ENCODE measurements at regions not wholly inside any gene's neighbourhood (a gene's known extent, or its start where the extent isn't known, plus 50 kb on each side); places are given as distances from the start of the nearest gene placed in this dataset.

DNA sequence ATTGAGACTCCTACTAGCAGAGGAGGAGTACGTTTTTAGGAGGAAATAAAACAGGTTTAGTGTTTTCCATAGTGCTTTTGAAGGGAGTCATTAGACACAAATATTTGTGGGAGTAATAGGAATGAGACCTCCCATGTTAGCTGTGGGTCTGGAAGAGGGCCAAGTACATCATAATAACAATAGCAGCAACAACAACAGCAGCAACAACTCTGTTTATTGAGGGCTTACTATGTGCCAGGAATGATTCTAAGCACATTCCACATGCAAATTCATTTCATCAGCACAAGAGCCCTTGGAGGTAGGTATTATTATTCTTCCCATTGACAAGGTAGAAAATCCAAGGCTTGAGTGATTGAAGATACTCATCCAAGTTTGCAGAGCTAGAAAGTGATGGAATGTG lies 384.2 kb upstream of the RPS23 start:
- DNase-seq (ENCODE audit: low read depth) = no peak
- no peak overlapping the region for H3K4me3 ChIP-seq (ENCODE audit: low read depth, low read length)
- TF ChIP-seq, protein P1, sequence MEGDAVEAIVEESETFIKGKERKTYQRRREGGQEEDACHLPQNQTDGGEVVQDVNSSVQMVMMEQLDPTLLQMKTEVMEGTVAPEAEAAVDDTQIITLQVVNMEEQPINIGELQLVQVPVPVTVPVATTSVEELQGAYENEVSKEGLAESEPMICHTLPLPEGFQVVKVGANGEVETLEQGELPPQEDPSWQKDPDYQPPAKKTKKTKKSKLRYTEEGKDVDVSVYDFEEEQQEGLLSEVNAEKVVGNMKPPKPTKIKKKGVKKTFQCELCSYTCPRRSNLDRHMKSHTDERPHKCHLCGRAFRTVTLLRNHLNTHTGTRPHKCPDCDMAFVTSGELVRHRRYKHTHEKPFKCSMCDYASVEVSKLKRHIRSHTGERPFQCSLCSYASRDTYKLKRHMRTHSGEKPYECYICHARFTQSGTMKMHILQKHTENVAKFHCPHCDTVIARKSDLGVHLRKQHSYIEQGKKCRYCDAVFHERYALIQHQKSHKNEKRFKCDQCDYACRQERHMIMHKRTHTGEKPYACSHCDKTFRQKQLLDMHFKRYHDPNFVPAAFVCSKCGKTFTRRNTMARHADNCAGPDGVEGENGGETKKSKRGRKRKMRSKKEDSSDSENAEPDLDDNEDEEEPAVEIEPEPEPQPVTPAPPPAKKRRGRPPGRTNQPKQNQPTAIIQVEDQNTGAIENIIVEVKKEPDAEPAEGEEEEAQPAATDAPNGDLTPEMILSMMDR (IDR thresholded peaks at IDR 0.05; ENCODE audit: low read depth, low read length, missing control alignments) = no peak

DNA sequence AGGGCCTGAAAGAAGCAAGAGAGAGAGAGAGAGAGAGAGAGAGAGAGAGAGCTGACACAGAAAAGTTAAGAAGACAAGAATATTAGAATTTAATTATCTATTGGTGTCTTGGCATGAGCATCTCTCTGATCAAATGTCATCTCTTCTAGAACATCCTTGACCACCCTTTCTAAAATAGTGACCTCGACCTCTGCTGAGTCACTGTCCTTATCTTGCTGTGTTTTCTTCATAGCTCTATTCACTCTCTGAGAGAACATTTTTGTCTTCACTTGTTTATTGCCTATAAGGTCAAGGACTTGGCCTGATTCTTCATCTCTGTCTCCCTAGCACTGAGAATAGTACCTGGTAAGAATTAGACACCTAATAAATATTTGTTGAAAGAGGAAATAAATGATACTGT lies 383.8 kb upstream of the RPS23 start:
- DNase-seq (ENCODE audit: low read depth) = no peak
- no peak overlapping the region for H3K4me3 ChIP-seq (ENCODE audit: low read depth, low read length)
- TF ChIP-seq, protein P1 (IDR thresholded peaks at IDR 0.05; ENCODE audit: low read depth, low read length, missing control alignments) = no peak

DNA sequence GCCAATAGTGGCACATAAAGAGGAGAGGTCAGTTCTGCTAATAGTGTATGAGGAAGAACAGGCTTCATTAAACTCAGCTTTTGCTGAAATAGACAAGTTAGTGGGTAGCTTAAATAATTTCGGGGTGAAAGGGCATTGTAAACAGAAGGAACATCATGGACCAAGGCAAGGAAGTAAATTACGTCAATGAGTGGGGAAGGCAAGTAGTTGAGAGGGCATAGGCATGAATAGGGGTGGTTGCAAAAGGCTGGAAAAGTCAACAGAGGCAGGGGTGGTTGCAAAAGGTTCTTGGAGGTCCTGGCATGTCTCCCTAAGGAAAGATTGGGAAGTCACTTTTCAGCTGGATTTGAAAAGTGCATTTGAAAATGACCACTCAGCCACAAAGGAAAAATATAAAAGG lies 383.3 kb upstream of the RPS23 start:
- no peak for DNase-seq (ENCODE audit: low read depth)
- TF ChIP-seq, protein P1 (IDR thresholded peaks at IDR 0.05; ENCODE audit: low read depth, low read length, missing control alignments) = no peak
- no peak overlapping the region for H3K4me3 ChIP-seq (ENCODE audit: low read depth, low read length)

DNA sequence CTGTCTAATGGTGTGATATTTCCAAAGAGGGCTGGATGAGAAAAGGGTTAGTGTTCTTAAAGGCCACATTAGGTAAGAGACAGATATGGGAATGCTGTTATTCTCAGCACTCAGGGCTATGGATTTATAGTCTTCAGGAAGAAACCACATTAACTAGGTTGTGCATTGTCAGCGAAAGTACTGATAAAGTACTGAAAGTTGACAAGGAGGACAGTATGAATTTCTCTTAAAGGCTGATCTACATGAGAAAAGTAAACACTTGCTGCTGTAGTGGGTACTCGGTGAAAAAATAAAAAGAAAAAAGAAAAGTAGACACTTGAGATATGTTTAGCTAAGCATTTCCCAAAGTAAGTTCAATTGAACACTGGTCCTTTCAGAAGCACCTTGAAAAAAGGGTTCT lies 381.0 kb upstream of the RPS23 start:
- DNase-seq (ENCODE audit: low read depth) = no peak
- TF ChIP-seq, protein P1 (IDR thresholded peaks at IDR 0.05; ENCODE audit: low read depth, low read length, missing control alignments) = no peak
- H3K4me3 ChIP-seq (ENCODE audit: low read depth, low read length) = no peak overlapping the region

DNA sequence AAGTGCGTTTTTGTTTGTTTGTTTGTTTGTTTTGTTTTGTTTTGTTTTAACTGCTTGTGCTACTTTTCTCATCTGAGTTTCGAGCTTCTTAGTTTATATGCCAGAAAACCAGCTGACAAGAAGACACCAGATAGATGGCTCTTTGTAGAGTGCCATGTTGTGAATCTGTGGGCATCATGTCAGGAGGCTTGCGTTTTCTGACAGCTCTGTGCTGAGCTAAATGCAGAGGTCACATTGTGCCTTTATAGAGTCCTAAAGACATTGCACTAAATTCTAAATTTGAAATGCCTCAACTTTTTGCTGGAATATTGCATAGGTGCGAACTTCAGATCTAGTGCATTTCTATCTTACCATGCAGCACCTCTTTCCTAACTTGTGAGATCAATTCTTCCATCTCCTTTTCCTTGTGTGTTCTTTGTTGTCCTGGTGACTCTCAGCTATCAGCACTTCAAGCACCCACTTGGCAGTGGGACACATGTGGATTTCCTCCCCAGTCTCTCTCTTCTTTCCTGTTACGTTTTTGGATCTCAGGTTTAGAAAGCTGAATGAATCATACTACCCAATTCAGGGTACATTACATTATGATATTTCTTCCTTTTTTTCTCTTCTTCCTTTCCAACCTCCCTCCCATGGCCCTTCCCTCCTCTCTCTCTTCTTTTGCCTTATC lies 379.0 kb upstream of the RPS23 start:
- TF ChIP-seq, protein P1 (IDR thresholded peaks at IDR 0.05; ENCODE audit: low read depth, low read length, missing control alignments) = no peak
- DNase-seq (ENCODE audit: low read depth) = no peak
- no peak overlapping the region for H3K4me3 ChIP-seq (ENCODE audit: low read depth, low read length)

DNA sequence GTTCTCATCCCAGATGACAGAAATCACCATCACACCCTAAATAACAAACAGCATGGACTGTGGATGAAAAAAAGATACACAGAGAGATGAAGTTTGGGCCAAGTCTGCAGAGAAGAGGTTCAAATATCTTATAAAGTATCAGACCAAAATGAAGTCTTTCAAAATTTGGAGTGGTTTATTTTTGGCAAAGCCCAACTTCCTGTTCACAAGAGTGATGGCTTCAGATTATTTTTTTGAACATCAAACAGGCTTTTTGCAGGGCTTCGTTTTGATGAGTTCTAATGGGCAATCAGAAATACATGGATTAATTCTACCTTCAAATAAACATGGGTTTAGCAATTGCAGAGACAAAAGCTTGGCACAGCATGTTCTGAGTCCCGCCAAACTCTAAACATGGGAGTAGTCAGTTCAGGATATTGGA lies 378.2 kb upstream of the RPS23 start:
- TF ChIP-seq, protein P1 (IDR thresholded peaks at IDR 0.05; ENCODE audit: low read depth, low read length, missing control alignments) = no peak
- DNase-seq (ENCODE audit: low read depth) = no peak
- H3K4me3 ChIP-seq (ENCODE audit: low read depth, low read length) = no peak overlapping the region

DNA sequence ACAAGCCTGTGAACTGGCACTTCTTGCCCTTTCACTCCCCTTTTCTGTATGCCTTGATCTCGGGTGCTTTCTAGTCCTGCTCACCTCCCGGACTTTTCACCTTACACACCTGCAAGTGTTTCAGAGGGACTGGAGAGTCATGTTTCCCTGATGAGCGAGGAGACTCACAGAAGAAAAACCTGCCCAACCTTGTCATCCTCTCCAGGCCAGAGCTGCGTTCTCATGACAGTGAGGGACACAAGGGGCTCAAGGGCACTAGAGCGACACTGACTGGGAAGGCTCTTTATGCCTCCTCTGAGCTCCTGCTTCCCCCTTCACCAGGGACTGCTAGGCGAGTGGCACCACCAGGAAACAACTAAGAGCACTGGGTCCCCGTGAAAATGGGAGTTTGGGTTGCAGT lies 376.9 kb upstream of the RPS23 start:
- TF ChIP-seq, protein P1 (IDR thresholded peaks at IDR 0.05; ENCODE audit: low read depth, low read length, missing control alignments) = no peak
- no peak for DNase-seq (ENCODE audit: low read depth)

More for the DNA sequence above, 376.9 kb upstream of the RPS23 start:
- no peak overlapping the region for H3K4me3 ChIP-seq (ENCODE audit: low read depth, low read length)

Data from GM12864 (cell line).